GM18907 (cell line): ENCODE measurements at regions not wholly inside any gene's neighbourhood (a gene's known extent, or its start where the extent isn't known, plus 50 kb on each side); places are given as distances from the start of the nearest gene placed in this dataset.
A peak's percentile ranks its signal among the peaks of the same experiment; 100 is the strongest.

ENCODE experiments used
- ATAC-seq: cut with Tn5 transposase; IDR thresholded peaks from one replicate; pipeline ENCODE4 v1.9.1; 2021; ENCODE audit warnings: mild to moderate bottlenecking, moderate library complexity; ENCODE audit not compliant: unreplicated experiment

GRCh38 chr22:19620742-19621371 lies 93.4 kb upstream of the SEPTIN5 start:
- ATAC-seq: no peak

- no peak for ATAC-seq
Measured at GRCh38 chr22:19621373-19622060, 92.8 kb upstream of the SEPTIN5 start.

GRCh38 chr22:19622061-19622441 lies 92.3 kb upstream of the SEPTIN5 start:
- ATAC-seq: peak; percentile 49

GRCh38 chr22:19625331-19626041 lies 88.8 kb upstream of the SEPTIN5 start:
- no peak for ATAC-seq

- no peak for ATAC-seq
Measured at GRCh38 chr22:19626042-19626587, 88.2 kb upstream of the SEPTIN5 start.

GRCh38 chr22:19626666-19627065 lies 87.6 kb upstream of the SEPTIN5 start:
- ATAC-seq: no peak

GRCh38 chr22:19628038-19628776 lies 86.1 kb upstream of the SEPTIN5 start:
- no peak for ATAC-seq

- no peak for ATAC-seq
Measured at GRCh38 chr22:19629331-19629719, 85.0 kb upstream of the SEPTIN5 start.

GRCh38 chr22:19629720-19630419 lies 84.4 kb upstream of the SEPTIN5 start:
- no peak for ATAC-seq

GRCh38 chr22:19630614-19631013 lies 83.7 kb upstream of the SEPTIN5 start:
- ATAC-seq: no peak

- no peak for ATAC-seq
Measured at GRCh38 chr22:19631899-19632667, 82.2 kb upstream of the SEPTIN5 start.

- ATAC-seq: no peak
Measured at GRCh38 chr22:19632668-19633148, 81.6 kb upstream of the SEPTIN5 start.

- no peak for ATAC-seq
Measured at GRCh38 chr22:19634226-19634975, 79.9 kb upstream of the SEPTIN5 start.

- no peak for ATAC-seq
Measured at GRCh38 chr22:19635644-19636043, 78.7 kb upstream of the SEPTIN5 start.

- ATAC-seq: no peak
Measured at GRCh38 chr22:19636696-19637407, 77.5 kb upstream of the SEPTIN5 start.

- no peak for ATAC-seq
Measured at GRCh38 chr22:19637408-19638281, 76.7 kb upstream of the SEPTIN5 start.

- no peak for ATAC-seq
Measured at GRCh38 chr22:19638282-19639015, 75.9 kb upstream of the SEPTIN5 start.
